ENCODE measurements at regions not wholly inside any gene's neighbourhood (a gene's known extent, or its start where the extent isn't known, plus 50 kb on each side); places are given as distances from the start of the nearest gene placed in this dataset.
"Not testable (repeated sequence)": the region's sequence is repeated elsewhere in the genome, so short reads cannot be mapped to it uniquely, and the experiment has no call there.

GRCh38 chr20:50429412-50429811, 80.8 kb upstream of the PTPN1 start:
- DNase-seq (ENCODE audit: low spot score) = no peak

GRCh38 chr20:50431066-50431450, 79.1 kb upstream of the PTPN1 start:
- DNase-seq (ENCODE audit: low spot score) = no peak

- DNase-seq (ENCODE audit: low spot score) = no peak
These were observed 77.0 kb upstream of the PTPN1 start for GRCh38 chr20:50433001-50433761.

- DNase-seq (ENCODE audit: low spot score) = no peak
These were observed 75.9 kb upstream of the PTPN1 start for GRCh38 chr20:50434321-50434652.

- no peak for DNase-seq (ENCODE audit: low spot score)
These were observed 75.4 kb upstream of the PTPN1 start for GRCh38 chr20:50434653-50435396.

GRCh38 chr20:50435397-50436051, 74.7 kb upstream of the PTPN1 start:
- no peak for DNase-seq (ENCODE audit: low spot score)

GRCh38 chr20:50436052-50436656, 74.0 kb upstream of the PTPN1 start:
- DNase-seq (ENCODE audit: low spot score) = no peak

- no peak for DNase-seq (ENCODE audit: low spot score)
These were observed 73.5 kb upstream of the PTPN1 start for GRCh38 chr20:50436696-50437095.

GRCh38 chr20:50438986-50439407, 71.2 kb upstream of the PTPN1 start:
- DNase-seq (ENCODE audit: low spot score) = no peak

- no peak for DNase-seq (ENCODE audit: low spot score)
These were observed 70.4 kb upstream of the PTPN1 start for GRCh38 chr20:50439539-50440453.

GRCh38 chr20:50442512-50442911, 67.7 kb upstream of the PTPN1 start:
- no peak for DNase-seq (ENCODE audit: low spot score)

GRCh38 chr20:50445354-50446151, 64.6 kb upstream of the PTPN1 start:
- DNase-seq (ENCODE audit: low spot score) = no peak

- DNase-seq (ENCODE audit: low spot score) = no peak
These were observed 63.7 kb upstream of the PTPN1 start for GRCh38 chr20:50446351-50447101.

- no peak for DNase-seq (ENCODE audit: low spot score)
These were observed 62.9 kb upstream of the PTPN1 start for GRCh38 chr20:50447102-50447804.

- no peak for DNase-seq (ENCODE audit: low spot score)
These were observed 62.4 kb upstream of the PTPN1 start for GRCh38 chr20:50447817-50448216.

GRCh38 chr20:50448625-50449403, 61.4 kb upstream of the PTPN1 start:
- DNase-seq (ENCODE audit: low spot score) = not testable (repeated sequence)

- DNase-seq (ENCODE audit: low spot score) = no peak
These were observed 60.3 kb upstream of the PTPN1 start for GRCh38 chr20:50449738-50450492.

GRCh38 chr20:50450493-50450826, 59.7 kb upstream of the PTPN1 start:
- no peak for DNase-seq (ENCODE audit: low spot score)

All from cerebellar cortex (tissue), 1 donor.